HG02763 (cell line): ENCODE measurements at regions not wholly inside any gene's neighbourhood (a gene's known extent, or its start where the extent isn't known, plus 50 kb on each side); places are given as distances from the start of the nearest gene placed in this dataset.
"Not testable (repeated sequence)": the region's sequence is repeated elsewhere in the genome, so short reads cannot be mapped to it uniquely, and the experiment has no call there.

Source experiments
- ATAC-seq: cut with Tn5 transposase; IDR thresholded peaks from one replicate; pipeline ENCODE4 v1.9.1; 2021; ENCODE audit warnings: mild to moderate bottlenecking, moderate library complexity; ENCODE audit not compliant: unreplicated experiment

GRCh38 chr22:47627556-47628253, 865.3 kb downstream of the TBC1D22A start:
- no peak for ATAC-seq

DNA sequence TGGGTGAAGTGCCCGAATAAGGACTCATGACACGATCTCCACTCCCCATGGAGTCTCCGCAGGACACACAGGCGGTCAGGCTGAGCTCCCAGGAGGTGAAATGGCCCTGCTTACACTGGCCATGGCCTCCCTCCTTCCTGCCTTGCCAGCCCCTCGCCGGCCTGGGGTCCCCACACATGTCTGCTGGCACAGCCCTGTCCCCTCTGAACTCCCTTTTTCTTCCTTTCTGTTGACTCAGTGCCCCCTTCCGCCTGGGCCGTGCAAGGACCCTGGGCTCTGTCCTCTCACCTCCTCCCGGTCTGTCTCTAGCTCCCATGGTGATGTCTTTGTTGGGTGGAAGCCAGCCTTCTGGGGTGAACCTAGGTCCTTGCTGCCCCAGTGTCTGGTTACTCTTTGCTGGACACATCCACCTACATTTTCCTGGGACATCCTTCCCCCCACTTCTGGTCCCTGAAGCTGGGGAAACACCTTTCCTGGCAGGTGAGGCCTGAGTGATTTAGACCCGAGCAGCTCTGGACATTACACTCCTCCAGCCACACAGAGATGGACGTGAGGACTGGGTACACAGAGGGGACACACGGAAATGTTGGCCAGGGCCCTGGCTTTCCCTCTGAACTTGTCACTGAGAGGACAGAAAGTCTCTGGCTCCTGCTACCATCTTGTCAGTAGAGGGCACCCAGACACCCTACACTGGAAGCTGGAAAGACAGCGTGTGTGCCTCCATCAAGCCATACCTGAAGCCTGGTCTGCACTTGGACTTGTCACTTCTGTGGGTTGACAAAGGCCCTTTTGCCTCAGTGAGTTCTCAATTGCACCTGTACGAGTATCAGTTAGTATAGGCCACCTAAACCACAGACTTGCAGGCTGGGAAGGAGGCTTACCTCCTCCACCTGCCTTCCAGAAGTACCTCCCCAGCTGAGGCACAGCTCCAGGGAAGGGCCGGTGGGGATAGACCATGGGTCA, 864.3 kb downstream of the TBC1D22A start:
- no peak for ATAC-seq

DNA sequence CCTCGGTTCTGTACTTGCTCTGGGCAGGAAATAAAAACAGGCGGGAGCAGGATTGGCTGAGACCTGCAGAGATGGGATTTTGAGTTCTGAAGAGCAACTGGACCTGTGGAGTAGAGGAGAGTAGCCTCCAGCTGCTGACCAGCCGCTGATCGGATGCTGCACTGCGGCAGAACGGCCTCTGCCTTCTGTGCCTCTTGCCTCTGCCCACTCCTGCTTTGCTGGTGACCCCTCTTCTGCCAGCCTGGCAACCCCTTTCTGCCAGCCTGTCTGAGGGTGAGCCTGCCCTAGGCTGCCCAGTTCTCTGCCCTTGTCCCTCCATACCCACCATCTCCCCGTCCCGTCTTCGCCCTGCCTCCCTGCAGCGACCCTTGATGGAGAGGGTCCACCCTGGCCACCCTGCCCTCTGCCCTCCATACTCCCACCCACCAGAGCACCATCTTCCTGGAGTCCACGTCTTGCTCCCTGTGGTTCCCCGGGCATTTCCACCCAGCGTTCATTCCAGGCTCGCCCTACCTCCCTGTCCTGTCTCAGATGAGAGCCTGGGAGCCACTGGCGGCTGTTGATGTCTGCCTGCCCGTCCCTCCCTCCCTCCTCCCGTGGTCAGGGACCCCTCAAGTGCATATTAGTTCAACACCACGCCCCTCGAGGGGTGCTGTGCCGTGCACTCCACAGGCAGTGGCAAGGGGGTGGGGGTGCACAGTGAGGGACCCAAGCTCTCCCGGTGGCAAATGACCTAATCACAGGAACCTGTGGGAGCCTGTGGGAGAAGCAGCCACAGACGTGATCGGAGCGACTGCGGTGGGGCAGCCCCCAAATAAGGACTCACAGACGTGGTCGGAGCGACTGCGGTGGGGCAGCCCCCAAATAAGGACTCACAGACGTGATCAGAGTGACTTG, 863.3 kb downstream of the TBC1D22A start:
- no peak for ATAC-seq

DNA sequence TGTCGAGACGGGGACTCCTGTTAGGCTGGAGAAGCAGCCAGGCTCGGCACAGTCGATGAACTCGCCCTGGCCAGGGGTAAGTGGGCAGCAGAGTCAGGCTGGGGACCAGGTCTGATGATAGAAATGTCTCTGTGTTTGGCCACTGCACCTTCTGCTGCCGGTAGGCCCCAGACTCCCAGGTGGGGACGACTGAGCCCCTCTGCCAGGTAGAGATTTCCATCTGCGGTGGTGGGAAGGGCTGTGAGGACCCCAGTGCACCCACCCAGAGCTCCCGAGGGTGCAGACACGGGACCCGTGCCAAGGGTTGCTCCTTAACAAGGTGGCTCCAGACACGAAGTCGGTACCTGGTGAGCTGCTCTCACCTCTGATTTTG, 862.5 kb downstream of the TBC1D22A start:
- no peak for ATAC-seq

GRCh38 chr22:47624252-47625012, 862.0 kb downstream of the TBC1D22A start:
- ATAC-seq: no peak

- no peak for ATAC-seq
Observed at GRCh38 chr22:47623763-47624148, 861.3 kb downstream of the TBC1D22A start.

DNA sequence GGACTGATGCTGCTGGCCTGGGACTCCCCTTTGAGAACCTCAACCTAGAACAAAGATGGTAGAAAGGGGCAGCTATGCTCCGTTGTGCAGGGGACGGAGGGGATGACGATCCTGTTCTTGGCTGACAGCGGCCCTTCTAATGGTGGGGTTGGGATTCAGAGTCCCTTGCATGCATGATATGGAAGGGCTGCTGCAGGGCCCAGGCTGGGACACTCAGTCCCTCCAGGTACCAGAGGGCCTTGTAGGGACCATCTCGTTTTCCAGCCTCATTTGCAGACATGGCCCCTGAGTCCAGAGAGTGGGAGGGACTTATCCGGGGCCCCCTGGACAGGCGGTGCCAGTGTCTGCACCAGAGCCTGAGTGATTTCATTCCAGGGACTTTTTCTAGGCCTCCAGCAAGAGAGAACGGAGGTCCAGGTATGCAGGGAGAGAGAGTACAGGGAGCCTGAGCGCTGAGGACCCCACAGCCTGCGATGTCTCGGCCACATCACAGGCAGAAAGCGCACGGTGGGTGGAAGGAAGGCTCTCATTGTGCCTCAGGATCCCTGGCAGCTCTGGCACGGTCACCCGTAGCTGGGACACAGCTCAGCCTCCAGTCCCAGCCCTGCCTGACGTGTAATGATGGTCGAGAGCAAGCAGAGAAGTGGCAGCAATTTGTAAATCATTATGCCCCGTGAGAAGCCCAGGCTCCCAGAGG, 860.8 kb downstream of the TBC1D22A start:
- no peak for ATAC-seq

- no peak for ATAC-seq
Observed at GRCh38 chr22:47622541-47622940, 860.1 kb downstream of the TBC1D22A start.

- ATAC-seq: no peak
Observed at GRCh38 chr22:47621253-47621652, 858.8 kb downstream of the TBC1D22A start.

DNA sequence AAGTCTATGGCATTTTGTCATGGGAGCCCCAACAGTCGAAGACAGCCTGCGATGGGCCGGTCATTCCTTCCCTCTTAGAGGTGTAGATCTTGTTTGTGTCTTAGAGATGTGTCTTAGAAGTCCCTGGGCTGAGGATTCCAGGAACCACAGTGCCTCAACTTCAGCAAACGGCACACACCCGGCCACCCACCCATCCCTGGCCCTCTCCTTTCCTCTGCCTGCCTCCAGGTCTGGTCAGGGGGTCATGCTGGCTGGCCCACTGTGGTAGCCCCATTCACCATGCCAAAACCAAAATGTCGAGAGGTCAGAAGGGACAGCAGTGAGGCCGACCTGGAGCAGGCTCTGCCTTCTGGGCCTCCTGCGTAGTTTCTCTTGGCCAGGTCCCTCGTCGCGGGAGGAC, 857.9 kb downstream of the TBC1D22A start:
- no peak for ATAC-seq

DNA sequence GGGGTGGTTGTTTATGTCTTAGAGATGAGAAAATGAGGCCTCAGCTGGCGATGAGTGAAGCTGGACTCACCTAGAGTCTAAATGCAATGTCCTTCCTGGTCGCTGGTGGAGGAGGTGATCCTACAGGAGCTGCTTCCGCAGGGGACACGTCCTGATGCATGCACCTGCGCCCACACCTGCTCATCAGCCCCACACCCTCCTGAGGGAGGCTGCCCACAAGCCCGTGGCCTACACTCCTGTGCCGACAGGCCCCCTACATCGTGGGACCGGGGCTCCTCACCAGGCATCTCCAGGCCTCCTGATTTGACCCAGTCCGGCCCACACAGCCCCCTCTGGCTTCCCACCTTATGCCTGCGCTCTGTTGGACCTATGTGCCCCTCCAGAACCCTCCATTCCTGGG, 857.2 kb downstream of the TBC1D22A start:
- ATAC-seq: no peak

- ATAC-seq: no peak
Observed at GRCh38 chr22:47618180-47619010, 855.9 kb downstream of the TBC1D22A start.

DNA sequence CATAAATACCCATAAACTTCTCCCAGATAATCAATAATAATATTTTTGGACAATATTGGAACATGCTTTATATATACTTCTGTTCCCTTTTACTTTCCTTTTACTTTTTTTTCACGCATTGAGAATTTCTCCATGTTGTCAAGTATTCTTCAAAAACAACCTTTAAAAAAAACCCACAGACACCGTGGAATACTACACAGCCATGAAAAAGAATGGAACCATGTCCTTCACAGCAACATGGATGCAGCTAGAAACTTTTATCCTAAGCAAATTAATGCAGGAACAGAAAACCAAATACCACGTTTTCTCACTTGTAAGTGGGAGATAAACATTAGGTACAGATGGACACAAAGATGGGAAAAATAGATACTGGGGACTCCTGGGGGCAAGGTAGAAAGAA, 854.7 kb downstream of the TBC1D22A start:
- ATAC-seq: no peak

GRCh38 chr22:47616396-47617020, 854.1 kb downstream of the TBC1D22A start:
- no peak for ATAC-seq

DNA sequence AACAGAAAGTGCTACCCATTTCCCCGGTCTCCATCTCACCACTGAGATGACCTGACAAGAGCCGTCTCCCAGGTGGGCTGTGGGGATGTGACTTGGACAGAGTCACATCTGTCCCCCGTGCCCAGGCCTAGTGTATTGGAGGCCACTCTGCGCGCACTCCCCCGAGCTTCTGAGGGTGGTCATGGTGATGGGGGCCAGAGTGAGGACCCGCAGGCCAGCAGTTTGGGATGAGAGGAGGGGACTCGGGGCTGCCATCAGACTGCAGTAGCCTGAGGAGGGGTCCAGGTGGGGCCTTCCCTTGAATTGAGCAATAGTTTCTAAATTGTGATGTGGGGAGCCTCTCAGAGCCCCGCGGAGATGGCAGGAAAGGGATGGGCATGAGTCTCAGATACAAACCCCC, 852.6 kb downstream of the TBC1D22A start:
- ATAC-seq: no peak

- no peak for ATAC-seq
Observed at GRCh38 chr22:47613606-47614350, 851.3 kb downstream of the TBC1D22A start.

DNA sequence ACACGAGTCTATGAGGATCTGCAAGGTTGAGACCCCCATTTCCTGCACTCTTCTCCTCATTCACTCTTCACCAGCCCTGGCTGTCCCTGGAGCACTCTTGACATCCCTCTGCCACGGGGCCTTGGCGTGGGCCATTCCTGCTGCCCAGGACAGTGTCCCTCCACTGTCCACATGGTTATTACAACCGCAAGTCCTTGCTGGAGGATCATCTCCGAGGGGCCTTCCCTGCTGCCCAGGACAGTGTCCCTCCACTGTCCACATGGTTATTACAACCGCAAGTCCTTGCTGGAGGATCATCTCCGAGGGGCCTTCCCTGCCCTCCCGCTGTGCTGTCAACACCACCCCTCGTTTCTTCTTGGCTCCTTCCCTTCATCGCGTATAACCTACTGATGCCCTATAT, 850.7 kb downstream of the TBC1D22A start:
- not testable (repeated sequence) for ATAC-seq
